Skeletal muscle satellite cell (primary cell): ENCODE measurements at regions not wholly inside any gene's neighbourhood (a gene's known extent, or its start where the extent isn't known, plus 50 kb on each side); places are given as distances from the start of the nearest gene placed in this dataset.

Experiments used
- H3K27me3 ChIP-seq: 2 replicates; pipeline ENCODE4 v1.7.0; 2013; ENCODE audit warnings: low read length; ENCODE audit not compliant: control insufficient read depth, insufficient read depth
- H3K36me3 ChIP-seq: 2 replicates; pipeline ENCODE4 v1.7.0; 2013; ENCODE audit warnings: mild to moderate bottlenecking, control low read depth, low read length; ENCODE audit not compliant: insufficient read depth
- H3K4me1 ChIP-seq: 2 replicates; pipeline ENCODE4 v1.7.0; 2013; ENCODE audit warnings: low read length; ENCODE audit not compliant: control insufficient read depth, insufficient read depth
- H3K4me2 ChIP-seq: 2 replicates; pipeline ENCODE4 v1.7.0; 2013; ENCODE audit warnings: mild to moderate bottlenecking, low read length
- H3K4me3 ChIP-seq: 2 replicates; pipeline ENCODE4 v1.7.0; 2013; ENCODE audit warnings: low read length
- H3K9ac ChIP-seq: 2 replicates; pipeline ENCODE4 v1.7.0; 2013; ENCODE audit warnings: mild to moderate bottlenecking, low read depth, low read length, moderate library complexity
- H3K9me3 ChIP-seq: replicated peaks from 2 replicates; pipeline ENCODE4 v1.7.0; 2013; ENCODE audit warnings: mild to moderate bottlenecking, control low read depth, low read length

DNA sequence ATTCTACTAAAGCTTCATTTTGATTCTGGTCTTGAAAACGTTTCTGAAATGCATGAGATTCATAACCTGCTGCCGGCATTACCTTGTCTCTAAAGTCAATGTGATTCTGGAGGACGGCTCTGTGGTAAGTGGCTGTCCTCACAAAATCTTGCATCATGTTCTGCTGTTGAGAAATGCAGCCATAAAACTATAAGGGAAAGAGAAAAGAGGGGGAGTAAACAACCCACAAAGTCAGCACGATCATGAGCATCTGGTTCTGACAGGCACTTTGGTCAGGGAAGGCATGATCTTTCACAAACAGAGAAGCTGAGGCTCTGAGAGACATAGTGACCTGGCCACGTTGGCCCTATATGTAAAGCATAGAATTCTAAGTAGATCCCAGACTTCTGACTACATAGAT is 168.9 kb upstream of the PUM3 start:
- Histone ChIP-seq H3K4me1 (no peaks in the 10 kb centered on the region), H3K4me2 (no peak overlapping the region), H3K27me3 (no peaks in the 10 kb centered on the region), H3K9ac (no peak overlapping the region), H3K9me3 (no peaks in the 10 kb centered on the region), H3K4me3 (no peak overlapping the region), H3K36me3 (no peaks in the 10 kb centered on the region)

DNA sequence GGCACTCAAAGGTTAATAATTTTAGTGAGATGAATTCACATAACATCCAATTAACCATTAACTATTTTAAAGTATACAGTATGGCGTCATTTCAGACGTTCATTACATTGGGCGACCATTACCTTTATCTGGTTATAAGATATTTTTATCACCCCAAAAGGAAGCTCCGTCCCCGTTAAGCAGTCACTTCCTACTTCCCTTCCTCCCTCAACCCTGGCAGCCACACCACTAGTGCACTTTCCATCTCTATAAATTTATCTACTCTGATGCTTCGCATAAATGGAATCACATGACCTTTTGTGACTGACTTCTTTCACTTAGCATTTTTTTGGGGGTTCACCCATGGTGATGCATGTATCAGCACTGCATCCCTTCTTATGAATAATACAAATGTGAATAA is 168.3 kb upstream of the PUM3 start:
- Histone ChIP-seq H3K27me3 (no peaks in the 10 kb centered on the region), H3K36me3 (no peaks in the 10 kb centered on the region), H3K9me3 (no peaks in the 10 kb centered on the region), H3K4me2 (no peak overlapping the region), H3K4me3 (no peak overlapping the region), H3K4me1 (no peaks in the 10 kb centered on the region), H3K9ac (no peak overlapping the region)

DNA sequence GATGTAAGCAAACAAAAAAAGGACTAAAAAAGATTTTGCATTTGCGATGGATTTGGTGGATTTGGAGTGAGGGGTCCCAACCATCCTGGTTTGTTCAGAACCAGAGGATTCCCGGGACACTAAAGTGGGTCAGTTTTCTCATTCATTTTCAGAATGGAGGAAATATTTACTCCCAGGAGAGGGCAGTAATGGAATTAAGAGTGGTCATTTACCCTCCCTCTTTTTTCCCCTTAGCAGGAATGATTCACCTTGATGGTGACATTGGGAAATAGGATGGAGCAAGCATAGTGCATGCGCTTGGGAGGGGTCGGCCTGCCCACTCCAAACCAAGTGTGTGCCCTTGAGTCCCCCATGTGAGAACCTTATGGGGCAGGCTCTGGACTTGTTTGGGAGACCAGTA is 164.2 kb upstream of the PUM3 start:
- no peak overlapping the region for H3K9ac ChIP-seq
- peaks cover 8% of the 10 kb centered on the region for H3K27me3 ChIP-seq
- no peak overlapping the region for H3K4me3 ChIP-seq
- H3K9me3 ChIP-seq: no peaks in the 10 kb centered on the region
- no peak overlapping the region for H3K4me2 ChIP-seq
- no peaks in the 10 kb centered on the region for H3K4me1 ChIP-seq
- H3K36me3 ChIP-seq: no peaks in the 10 kb centered on the region

DNA sequence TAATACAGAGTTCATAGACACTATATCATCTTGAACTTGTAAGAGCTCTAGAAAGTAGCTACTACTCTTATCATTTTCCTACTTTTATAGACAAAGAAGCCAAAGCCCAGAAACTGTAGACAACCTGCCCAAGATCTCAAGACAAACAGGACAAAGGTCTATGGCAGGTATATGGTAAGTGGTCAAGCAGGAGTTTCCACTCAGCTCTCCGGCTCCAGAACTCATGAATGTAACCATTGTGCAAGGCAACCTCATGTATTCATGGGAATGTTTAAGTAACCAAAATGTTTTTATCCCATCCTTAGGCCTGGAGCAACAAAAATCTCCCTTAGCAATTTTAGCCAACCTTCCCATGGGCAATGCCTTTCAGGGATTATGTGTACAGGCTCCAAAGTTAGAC is 163.4 kb upstream of the PUM3 start:
- H3K27me3 ChIP-seq: peaks cover 8% of the 10 kb centered on the region

DNA sequence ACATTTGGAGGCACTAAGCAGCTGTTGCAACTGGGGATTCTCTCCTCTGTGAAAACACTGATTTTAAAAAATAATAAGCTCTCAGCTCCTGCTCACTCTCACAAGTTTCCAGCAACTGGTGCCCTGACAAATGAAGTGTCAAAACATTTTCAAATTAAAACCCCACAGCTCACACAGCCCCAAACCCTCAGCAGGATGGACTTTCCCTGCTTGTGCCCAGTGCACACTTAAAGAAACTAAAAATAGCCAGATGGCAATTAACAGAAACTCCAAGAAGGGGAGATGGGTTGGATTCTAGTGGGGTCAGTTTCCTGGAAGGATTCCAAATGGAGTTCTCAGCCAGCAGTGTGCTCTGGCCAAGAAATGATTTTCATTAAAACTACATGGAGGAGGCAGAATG is 163.0 kb upstream of the PUM3 start:
- no peaks in the 10 kb centered on the region for H3K36me3 ChIP-seq
- H3K27me3 ChIP-seq: peaks cover 8% of the 10 kb centered on the region
- H3K9me3 ChIP-seq: no peaks in the 10 kb centered on the region
- no peak overlapping the region for H3K4me3 ChIP-seq
- H3K4me1 ChIP-seq: no peaks in the 10 kb centered on the region
- no peak overlapping the region for H3K4me2 ChIP-seq
- no peak overlapping the region for H3K9ac ChIP-seq

More for the DNA sequence above, 163.4 kb upstream of the PUM3 start:
- Histone ChIP-seq H3K36me3 (no peaks in the 10 kb centered on the region), H3K4me1 (no peaks in the 10 kb centered on the region), H3K9me3 (no peaks in the 10 kb centered on the region), H3K4me3 (no peak overlapping the region), H3K4me2 (no peak overlapping the region), H3K9ac (no peak overlapping the region)

DNA sequence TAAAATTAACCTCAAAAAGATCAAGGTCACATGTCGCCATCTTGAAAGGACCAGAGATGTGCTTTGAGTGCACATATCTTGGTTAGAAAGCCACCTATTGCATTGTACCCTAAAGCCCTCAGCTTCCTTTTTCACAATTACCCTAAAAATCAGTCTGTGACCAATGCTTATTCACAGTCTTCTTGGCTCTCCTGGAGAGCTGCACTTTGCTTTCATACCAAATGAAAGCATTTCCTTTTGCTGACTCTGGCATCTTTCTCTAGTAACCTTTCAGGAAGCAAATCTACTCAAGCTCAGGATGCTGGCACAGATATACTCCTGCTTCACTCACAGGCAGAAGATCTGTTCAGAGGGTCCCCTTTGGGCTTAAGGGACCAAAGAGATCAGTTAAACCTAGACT is 160.7 kb upstream of the PUM3 start:
- Histone ChIP-seq H3K27me3 (peaks cover 8% of the 10 kb centered on the region), H3K36me3 (no peaks in the 10 kb centered on the region), H3K4me2 (no peak overlapping the region), H3K9me3 (no peaks in the 10 kb centered on the region), H3K9ac (no peak overlapping the region), H3K4me3 (no peak overlapping the region), H3K4me1 (no peaks in the 10 kb centered on the region)

DNA sequence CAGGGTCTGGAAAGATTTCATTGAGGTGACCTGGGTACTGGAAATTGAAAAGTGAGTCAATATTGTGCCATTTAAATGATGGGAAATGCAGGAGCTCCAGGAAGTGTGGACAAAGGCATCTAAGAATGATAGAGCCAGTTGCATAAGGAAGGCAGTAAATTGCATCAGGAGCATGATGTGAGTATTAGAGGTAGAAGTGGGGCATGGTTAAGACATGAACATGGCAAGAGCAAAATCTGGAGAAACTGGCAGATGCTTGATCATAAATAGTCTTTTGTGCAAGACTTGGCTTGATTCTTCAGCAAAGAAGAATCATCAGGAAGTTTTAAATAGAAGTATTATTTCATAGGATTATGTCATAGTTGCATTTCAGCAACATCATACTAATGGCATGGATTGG is 157.4 kb upstream of the PUM3 start:
- Histone ChIP-seq H3K27me3 (peaks cover 4% of the 10 kb centered on the region), H3K9ac (no peak overlapping the region), H3K4me3 (no peak overlapping the region), H3K36me3 (no peaks in the 10 kb centered on the region), H3K4me2 (no peak overlapping the region), H3K4me1 (no peaks in the 10 kb centered on the region), H3K9me3 (no peaks in the 10 kb centered on the region)

DNA sequence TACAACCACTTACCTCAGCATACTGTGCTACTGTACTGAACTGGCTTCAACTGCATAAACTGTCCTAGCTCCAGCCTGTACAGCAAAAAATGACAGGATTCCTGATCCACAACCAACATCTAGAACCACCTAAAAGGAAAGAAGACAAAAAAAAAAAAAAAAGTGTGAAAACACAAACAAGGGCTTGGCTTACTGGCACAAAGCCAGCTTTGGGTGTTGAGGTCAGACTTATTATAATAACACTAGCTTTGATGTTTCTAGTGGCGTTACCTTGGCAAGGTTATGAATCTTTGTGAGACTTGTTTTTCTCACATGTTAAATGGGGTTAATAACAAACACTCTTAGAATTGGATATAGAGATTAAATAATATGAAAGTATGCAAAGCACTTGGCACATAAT is 148.5 kb upstream of the PUM3 start:
- Histone ChIP-seq H3K36me3 (no peaks in the 10 kb centered on the region), H3K9me3 (no peaks in the 10 kb centered on the region), H3K4me1 (no peaks in the 10 kb centered on the region), H3K4me2 (no peak overlapping the region), H3K27me3 (no peaks in the 10 kb centered on the region), H3K9ac (no peak overlapping the region), H3K4me3 (no peak overlapping the region)

DNA sequence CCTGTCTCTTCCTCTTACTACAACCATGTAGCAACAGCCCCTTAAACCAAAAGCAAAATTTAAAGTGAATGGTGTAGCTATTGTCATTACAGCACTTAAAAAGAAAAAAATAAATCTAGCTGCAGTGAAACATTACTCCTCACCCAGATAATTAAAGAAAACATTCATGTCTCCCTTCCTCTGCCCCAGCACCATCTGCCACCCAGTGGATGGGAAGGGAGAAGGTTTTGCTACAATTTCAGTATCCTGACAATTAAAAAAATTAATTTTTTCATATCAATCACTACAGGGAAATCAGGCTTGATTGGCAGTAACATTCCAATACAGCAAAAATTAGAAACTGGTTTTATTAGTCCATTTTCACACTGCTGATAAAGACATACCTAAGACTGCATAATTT is 147.4 kb upstream of the PUM3 start:
- Histone ChIP-seq H3K4me3 (no peak overlapping the region), H3K9ac (no peak overlapping the region), H3K36me3 (no peaks in the 10 kb centered on the region), H3K27me3 (no peaks in the 10 kb centered on the region), H3K4me2 (no peak overlapping the region), H3K9me3 (no peaks in the 10 kb centered on the region), H3K4me1 (no peaks in the 10 kb centered on the region)

DNA sequence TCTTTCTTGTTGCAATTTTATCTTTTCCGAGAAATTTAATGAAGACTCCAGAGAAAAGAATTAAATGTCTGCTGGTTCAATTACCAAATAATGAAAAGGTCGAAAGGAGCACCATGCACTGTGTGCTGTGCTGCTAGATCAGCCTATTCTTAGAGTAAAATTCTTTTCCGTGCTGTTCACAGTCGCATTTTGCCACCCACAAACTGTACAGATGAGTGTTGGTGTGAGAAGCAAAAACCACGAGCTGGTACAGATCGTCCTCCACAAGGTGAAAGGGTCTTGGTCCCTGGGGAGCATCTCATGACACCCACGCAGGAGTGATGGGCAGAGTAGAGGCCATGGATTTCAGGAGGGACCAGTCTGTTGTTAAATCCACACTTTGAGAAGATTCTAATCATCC is 143.8 kb upstream of the PUM3 start:
- no peak overlapping the region for H3K4me3 ChIP-seq
- no peaks in the 10 kb centered on the region for H3K9me3 ChIP-seq
- H3K36me3 ChIP-seq: no peaks in the 10 kb centered on the region
- H3K27me3 ChIP-seq: peaks cover 4% of the 10 kb centered on the region
- H3K4me2 ChIP-seq: no peak overlapping the region
- no peaks in the 10 kb centered on the region for H3K4me1 ChIP-seq
- no peak overlapping the region for H3K9ac ChIP-seq

DNA sequence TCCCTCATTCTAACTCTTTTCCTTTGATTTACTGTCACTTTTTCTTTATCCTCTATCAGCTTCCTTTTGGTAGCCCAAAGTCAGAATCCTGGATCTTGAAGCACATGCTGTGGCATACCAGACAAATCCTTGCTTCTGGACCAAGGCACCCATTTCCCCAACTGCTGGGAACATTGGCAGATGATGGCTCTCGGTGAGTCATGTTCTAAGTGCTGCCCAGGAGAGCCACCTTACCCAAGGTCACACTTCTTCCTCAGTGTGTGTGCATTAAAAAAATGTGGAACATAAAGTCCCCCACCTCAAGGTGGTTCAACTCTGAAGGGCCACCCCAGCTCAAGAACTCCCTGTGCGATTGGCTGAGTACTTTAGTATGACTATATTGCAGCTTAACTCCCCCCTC is 141.4 kb upstream of the PUM3 start:
- H3K4me2 ChIP-seq: no peak overlapping the region
- H3K4me1 ChIP-seq: no peaks in the 10 kb centered on the region
- H3K9ac ChIP-seq: no peak overlapping the region
- H3K9me3 ChIP-seq: no peaks in the 10 kb centered on the region
- H3K27me3 ChIP-seq: peaks cover 4% of the 10 kb centered on the region
- H3K4me3 ChIP-seq: no peak overlapping the region
- no peaks in the 10 kb centered on the region for H3K36me3 ChIP-seq

DNA sequence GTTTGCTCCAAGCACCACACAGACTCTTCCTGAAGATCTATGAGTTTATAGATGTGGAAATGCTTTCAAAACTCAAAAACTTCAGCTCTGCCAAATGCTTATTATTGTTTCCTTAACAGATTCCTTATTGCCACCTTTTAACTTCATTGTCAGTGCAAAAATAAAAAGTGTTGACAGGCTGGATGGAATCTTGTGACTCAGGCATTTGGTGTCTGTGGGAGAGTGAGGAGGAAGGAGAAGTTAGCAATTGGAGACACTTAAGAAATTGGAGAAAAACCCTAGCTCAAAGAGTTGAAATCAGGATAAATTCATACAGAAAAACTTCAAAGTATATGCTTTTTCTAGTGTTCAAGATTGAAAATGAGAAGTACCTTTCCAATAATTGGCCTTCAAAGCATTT is 140.6 kb upstream of the PUM3 start:
- H3K4me2 ChIP-seq: no peak overlapping the region
- no peaks in the 10 kb centered on the region for H3K9me3 ChIP-seq
- no peak overlapping the region for H3K9ac ChIP-seq
- peaks cover 4% of the 10 kb centered on the region for H3K27me3 ChIP-seq
- no peaks in the 10 kb centered on the region for H3K36me3 ChIP-seq
- H3K4me1 ChIP-seq: no peaks in the 10 kb centered on the region
- H3K4me3 ChIP-seq: no peak overlapping the region
